GM12874 (cell line): ENCODE measurements at regions not wholly inside any gene's neighbourhood (a gene's known extent, or its start where the extent isn't known, plus 50 kb on each side); places are given as distances from the start of the nearest gene placed in this dataset.

Source experiments
- CTCF ChIP-seq: IDR thresholded peaks from 2 replicates; pipeline ENCODE4 v1.5.1; 2011; ENCODE audit warnings: low read depth, mild to moderate bottlenecking, control low read depth, low read length, moderate library complexity; ENCODE audit not compliant: insufficient read depth

DNA sequence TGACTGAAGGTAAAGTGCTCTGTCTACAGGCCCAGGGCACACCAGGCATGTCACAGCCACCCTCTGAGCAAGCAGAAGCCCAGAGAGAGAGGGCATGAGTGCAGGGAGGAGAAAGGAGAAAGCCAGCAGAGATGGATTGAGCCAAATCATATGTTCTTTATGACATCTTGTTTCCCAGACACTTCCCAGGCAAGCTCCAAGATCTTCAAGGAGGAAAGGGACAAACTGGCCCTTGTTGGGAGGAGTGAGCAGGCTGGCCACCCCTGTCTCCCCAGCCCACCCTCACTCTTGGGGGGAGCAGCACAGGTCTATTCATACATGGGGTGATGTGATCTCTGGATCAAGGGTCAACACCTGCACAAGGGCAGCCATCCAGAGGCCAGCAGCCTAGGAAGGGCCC, 298.8 kb downstream of the UQCRFS1 start:
- no peak for TF ChIP-seq CTCF

- no peak for TF ChIP-seq CTCF
Measured at GRCh38 chr19:28913626-28914025, 299.3 kb downstream of the UQCRFS1 start.

GRCh38 chr19:28908941-28909340, 304.0 kb downstream of the UQCRFS1 start:
- TF ChIP-seq CTCF: no peak

DNA sequence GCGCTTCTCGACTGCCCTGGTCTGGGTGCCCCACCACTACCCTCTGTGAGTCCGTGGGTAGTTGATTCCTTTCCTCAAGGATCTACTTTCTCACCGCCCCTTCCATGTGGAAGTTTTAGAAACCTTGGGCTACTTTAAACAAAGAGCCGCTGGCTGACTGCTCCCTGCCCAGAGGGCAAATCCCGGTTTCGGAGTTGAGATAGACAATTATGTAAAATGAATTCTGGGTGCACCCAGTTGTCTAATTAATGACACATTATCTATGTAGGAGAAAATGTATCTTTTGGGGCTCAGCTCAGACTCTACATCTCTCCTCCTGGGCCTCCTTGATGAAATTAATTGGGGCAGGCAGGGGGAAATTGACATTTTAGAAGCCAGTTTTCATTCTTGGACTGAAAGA, 305.4 kb downstream of the UQCRFS1 start:
- no peak for TF ChIP-seq CTCF

- no peak for TF ChIP-seq CTCF
Measured at GRCh38 chr19:28905996-28906395, 307.0 kb downstream of the UQCRFS1 start.

DNA sequence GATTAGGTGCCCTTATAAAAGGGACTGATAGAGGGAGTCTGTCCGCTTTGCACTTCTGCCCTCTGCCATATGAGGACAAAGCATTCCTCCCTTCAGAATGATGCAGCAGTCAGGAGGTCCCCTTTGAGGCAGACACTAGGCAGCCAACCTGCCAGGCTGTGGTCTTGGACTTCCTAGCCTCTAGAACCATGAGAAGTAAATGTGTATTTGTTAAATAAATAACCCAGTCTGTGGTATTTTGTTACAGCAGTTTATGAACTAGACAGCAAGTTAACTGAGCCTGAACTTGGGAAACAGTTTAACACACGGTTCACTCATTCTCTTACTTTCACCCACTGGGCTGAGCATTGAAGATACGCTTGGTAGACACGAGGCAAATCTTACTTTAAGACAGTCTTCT, 313.2 kb downstream of the UQCRFS1 start:
- no peak for TF ChIP-seq CTCF

- no peak for TF ChIP-seq CTCF
Measured at GRCh38 chr19:28898249-28898648, 314.7 kb downstream of the UQCRFS1 start.
